SK-N-MC (cell line): ENCODE measurements at regions not wholly inside any gene's neighbourhood (a gene's known extent, or its start where the extent isn't known, plus 50 kb on each side); places are given as distances from the start of the nearest gene placed in this dataset.

Experiments used
- EZH2 ChIP-seq: fragments of 200-600 bp; sonication (generic); IDR thresholded peaks from one replicate; pipeline ENCODE4 v1.6.1; 2017; ENCODE audit warnings: antibody characterized with exemption
- POLR2AphosphoS5 ChIP-seq: IDR thresholded peaks from 2 replicates; pipeline ENCODE4 v1.6.1; 2012; ENCODE audit warnings: mild to moderate bottlenecking, low read depth, low read length, borderline replicate concordance

DNA sequence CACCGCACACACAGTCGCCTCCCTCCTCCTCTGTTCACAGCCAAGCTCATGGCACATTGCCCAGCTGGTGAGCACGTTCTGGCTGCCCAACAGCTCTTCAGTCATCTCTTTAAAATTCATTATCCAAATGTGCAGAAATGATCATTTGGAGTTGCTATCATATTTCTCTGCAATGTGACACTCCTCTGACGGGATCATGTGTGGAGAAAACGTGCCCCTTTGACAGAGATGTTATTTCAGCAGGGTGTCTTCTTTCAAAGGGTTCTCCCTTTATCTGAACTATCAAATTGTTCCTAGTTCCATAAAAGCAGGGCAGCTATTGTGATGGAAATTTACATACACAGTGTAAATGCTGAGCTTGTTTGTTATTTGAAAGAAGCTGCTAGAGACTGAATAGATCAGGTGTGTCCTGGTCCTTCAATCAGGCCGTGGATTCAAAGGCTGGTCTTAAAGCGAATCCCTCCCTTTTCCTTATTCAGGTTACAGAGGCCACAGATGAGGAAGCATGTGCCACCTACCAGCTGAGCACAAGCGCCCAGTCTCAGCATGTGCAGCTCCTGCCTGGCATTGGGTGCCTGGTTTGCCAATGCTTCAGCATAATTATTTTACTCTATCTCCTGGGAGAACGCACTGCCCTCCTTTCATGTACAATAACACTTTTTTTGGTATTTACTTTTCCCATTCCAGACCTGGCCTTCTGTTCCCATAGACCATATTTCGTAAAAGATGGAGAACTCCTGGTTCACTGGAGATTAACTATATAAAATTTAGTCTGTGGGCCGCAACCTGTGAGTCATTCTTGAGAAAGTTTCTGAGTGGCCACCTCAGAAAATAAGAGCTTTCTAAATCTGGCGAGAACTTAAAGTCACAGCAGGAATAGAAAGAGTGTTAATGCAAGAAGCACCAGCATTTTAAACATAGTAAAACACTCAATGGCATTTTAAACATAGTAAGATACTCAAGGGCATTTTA lies 433.7 kb downstream of the ENC1 start:
- TF ChIP-seq POLR2AphosphoS5 (no peak), EZH2 (no peak)
